HEK293 (cell line): ENCODE measurements at regions not wholly inside any gene's neighbourhood (a gene's known extent, or its start where the extent isn't known, plus 50 kb on each side); places are given as distances from the start of the nearest gene placed in this dataset.

Source experiments
- CTCF ChIA-PET: fragments of 350-600 bp; formaldehyde crosslinking; extraction: SDS; loops from one replicate; lab custom pipeline; 2021; ENCODE audit warnings: antibody characterized with exemption; lab: Yijun Ruan, JAX
- POLR2A ChIA-PET: fragments of 300-600 bp; formaldehyde crosslinking; extraction: SDS; loops from one replicate; lab custom pipeline; 2020; ENCODE audit warnings: antibody characterized with exemption, inconsistent platforms; lab: Yijun Ruan, JAX
- H3K27ac ChIP-seq: fragments of 200-500 bp; sonication (Bioruptor generic); 2 replicates; pipeline ENCODE4 v1.5.1; 2014; ENCODE audit warnings: low read depth, low read length, control low read depth, inconsistent platforms; ENCODE audit errors: extremely low read depth
- H3K36me3 ChIP-seq, 2 experiments: fragments of 200-500 bp in 1 of 2; sonication (Bioruptor generic) in 1 of 2; 1 replicate in 1 of 2; 2 replicates in 1 of 2; pipeline ENCODE4 v1.5.1; 2014 to 2017; ENCODE audit warnings: inconsistent platforms in 2 of 2, low read length in 2 of 2; ENCODE audit not compliant: control insufficient read depth in 2 of 2, insufficient read depth in 1 of 2
- H3K4me1 ChIP-seq: fragments of 200-500 bp; sonication (Bioruptor generic); 2 replicates; pipeline ENCODE4 v1.5.1; 2014; ENCODE audit warnings: mild to moderate bottlenecking, low read length, inconsistent platforms; ENCODE audit not compliant: control insufficient read depth, insufficient read depth
- H3K4me3 ChIP-seq: 2 replicates; pipeline ENCODE4 v1.5.1; 2011; ENCODE audit warnings: low read depth, mild to moderate bottlenecking, control low read depth, low read length, moderate library complexity
- H3K9me3 ChIP-seq: fragments of 200-500 bp; sonication (Bioruptor generic); 2 replicates; pipeline ENCODE4 v1.5.1; 2014; ENCODE audit warnings: low read depth, low read length, inconsistent platforms; ENCODE audit not compliant: control insufficient read depth, insufficient read depth
- FEZF1 ChIP-seq: fragments of 450-650 bp; formaldehyde crosslinking; IDR thresholded peaks from 2 replicates; pipeline ENCODE4 v1.5.1; 2016; ENCODE audit warnings: missing biosample characterization, missing genetic modification characterization
- HIC1 ChIP-seq: fragments of 450-650 bp; formaldehyde crosslinking; IDR thresholded peaks from 2 replicates; pipeline ENCODE4 v1.5.1; 2016; ENCODE audit warnings: missing biosample characterization, missing genetic modification characterization
- HOXA7 ChIP-seq: sonication (generic); formaldehyde crosslinking; IDR thresholded peaks from 2 replicates; pipeline ENCODE4 v1.8.1; 2022; ENCODE audit warnings: missing genetic modification reagents, borderline replicate concordance
- KLF7 ChIP-seq: fragments of 450-650 bp; formaldehyde crosslinking; IDR thresholded peaks from 2 replicates; pipeline ENCODE4 v1.5.1; 2016; ENCODE audit warnings: missing biosample characterization, missing genetic modification characterization, borderline replicate concordance
- KLF8 ChIP-seq: fragments of 450-650 bp; formaldehyde crosslinking; IDR thresholded peaks from 2 replicates; pipeline ENCODE4 v1.5.1; 2016; ENCODE audit warnings: missing biosample characterization, missing genetic modification characterization
- MZF1 ChIP-seq: fragments of 450-650 bp; formaldehyde crosslinking; IDR thresholded peaks from 2 replicates; pipeline ENCODE4 v1.5.1; 2017; ENCODE audit warnings: missing biosample characterization, missing genetic modification characterization, borderline replicate concordance
- PATZ1 ChIP-seq: fragments of 450-650 bp; formaldehyde crosslinking; IDR thresholded peaks from 2 replicates; pipeline ENCODE4 v1.5.1; 2016; ENCODE audit warnings: missing biosample characterization, missing genetic modification characterization
- PRDM6 ChIP-seq: fragments of 450-650 bp; formaldehyde crosslinking; IDR thresholded peaks from 2 replicates; pipeline ENCODE4 v1.5.1; 2017; ENCODE audit warnings: missing biosample characterization, missing genetic modification characterization
- ZBTB1 ChIP-seq: fragments of 450-650 bp; formaldehyde crosslinking; IDR thresholded peaks from 2 replicates; pipeline ENCODE4 v1.5.1; 2016; ENCODE audit warnings: missing biosample characterization, missing genetic modification characterization
- ZBTB44 ChIP-seq: fragments of 450-650 bp; IDR thresholded peaks from 2 replicates; pipeline ENCODE4 v1.5.1; 2018; ENCODE audit warnings: missing biosample characterization, mild to moderate bottlenecking, missing genetic modification characterization
- ZFP37 ChIP-seq: fragments of 450-650 bp; formaldehyde crosslinking; IDR thresholded peaks from 2 replicates; pipeline ENCODE4 v1.5.1; 2016; ENCODE audit warnings: missing biosample characterization, missing genetic modification characterization
- ZNF10 ChIP-seq: fragments of 450-650 bp; formaldehyde crosslinking; IDR thresholded peaks from 2 replicates; pipeline ENCODE4 v1.5.1; 2017; ENCODE audit warnings: missing biosample characterization, missing genetic modification characterization
- ZNF202 ChIP-seq: fragments of 450-650 bp; formaldehyde crosslinking; IDR thresholded peaks from 2 replicates; pipeline ENCODE4 v1.5.1; 2016; ENCODE audit warnings: missing biosample characterization, missing genetic modification characterization, borderline replicate concordance
- ZNF214 ChIP-seq: fragments of 450-650 bp; formaldehyde crosslinking; IDR thresholded peaks from 2 replicates; pipeline ENCODE4 v1.5.1; 2017; ENCODE audit warnings: missing biosample characterization, mild to moderate bottlenecking, missing genetic modification characterization, borderline replicate concordance
- ZNF239 ChIP-seq: fragments of 450-650 bp; formaldehyde crosslinking; IDR thresholded peaks from 2 replicates; pipeline ENCODE4 v1.5.1; 2016; ENCODE audit warnings: missing biosample characterization, missing genetic modification characterization
- ZNF266 ChIP-seq: fragments of 450-650 bp; formaldehyde crosslinking; IDR thresholded peaks from 2 replicates; pipeline ENCODE4 v1.5.1; 2016; ENCODE audit warnings: missing biosample characterization, missing genetic modification characterization, low read depth
- ZNF274 ChIP-seq, 2 experiments: fragments of 200-500 bp in 1 of 2; fragments of 450-650 bp in 1 of 2; sonication (Bioruptor generic) in 1 of 2; formaldehyde crosslinking in 1 of 2; IDR thresholded peaks; 2 replicates each; pipeline versions ENCODE4 v1.5.1 to v1.6.1; 2014 to 2016; ENCODE audit warnings: borderline replicate concordance in 1 of 2, inconsistent platforms in 1 of 2, low read length in 1 of 2, missing biosample characterization in 1 of 2, missing genetic modification characterization in 1 of 2
- ZNF350 ChIP-seq: fragments of 450-650 bp; formaldehyde crosslinking; IDR thresholded peaks from 2 replicates; pipeline ENCODE4 v1.5.0; 2017; ENCODE audit warnings: missing biosample characterization, mild to moderate bottlenecking, missing genetic modification characterization
- ZNF366 ChIP-seq: fragments of 450-650 bp; formaldehyde crosslinking; conservative IDR thresholded peaks from 2 replicates; pipeline ENCODE4 v1.5.1; 2016; ENCODE audit warnings: missing biosample characterization, missing genetic modification characterization
- ZNF426 ChIP-seq: fragments of 450-650 bp; formaldehyde crosslinking; IDR thresholded peaks from 2 replicates; pipeline ENCODE4 v1.5.1; 2017; ENCODE audit warnings: missing biosample characterization, missing genetic modification characterization, mild to moderate bottlenecking, inconsistent platforms, moderate library complexity
- ZNF514 ChIP-seq: fragments of 450-650 bp; formaldehyde crosslinking; IDR thresholded peaks from 2 replicates; pipeline ENCODE4 v1.5.1; 2016; ENCODE audit warnings: missing biosample characterization, missing genetic modification characterization
- ZNF544 ChIP-seq: fragments of 450-650 bp; formaldehyde crosslinking; IDR thresholded peaks from 2 replicates; pipeline ENCODE4 v1.5.0; 2017; ENCODE audit warnings: missing biosample characterization, missing genetic modification characterization
- ZNF580 ChIP-seq: fragments of 450-650 bp; formaldehyde crosslinking; IDR thresholded peaks from 2 replicates; pipeline ENCODE4 v1.5.1; 2016; ENCODE audit warnings: missing biosample characterization, missing genetic modification characterization
- ZNF629 ChIP-seq: fragments of 450-650 bp; formaldehyde crosslinking; IDR thresholded peaks from 2 replicates; pipeline ENCODE4 v1.5.1; 2017; ENCODE audit warnings: missing biosample characterization, missing genetic modification characterization
- ZNF76 ChIP-seq: fragments of 450-650 bp; formaldehyde crosslinking; IDR thresholded peaks from 2 replicates; pipeline ENCODE4; 2016; ENCODE audit warnings: low read depth, missing biosample characterization, missing genetic modification characterization, borderline replicate concordance
- ZXDB ChIP-seq: fragments of 450-650 bp; formaldehyde crosslinking; IDR thresholded peaks from 2 replicates; pipeline ENCODE4 v1.5.1; 2016; ENCODE audit warnings: missing biosample characterization, missing genetic modification characterization
- TF ChIP-seq, protein P1 (sequence below): fragments of 450-650 bp; formaldehyde crosslinking; IDR thresholded peaks from 2 replicates; pipeline ENCODE4 v1.5.1; 2017; ENCODE audit warnings: missing biosample characterization, missing genetic modification characterization

DNA sequence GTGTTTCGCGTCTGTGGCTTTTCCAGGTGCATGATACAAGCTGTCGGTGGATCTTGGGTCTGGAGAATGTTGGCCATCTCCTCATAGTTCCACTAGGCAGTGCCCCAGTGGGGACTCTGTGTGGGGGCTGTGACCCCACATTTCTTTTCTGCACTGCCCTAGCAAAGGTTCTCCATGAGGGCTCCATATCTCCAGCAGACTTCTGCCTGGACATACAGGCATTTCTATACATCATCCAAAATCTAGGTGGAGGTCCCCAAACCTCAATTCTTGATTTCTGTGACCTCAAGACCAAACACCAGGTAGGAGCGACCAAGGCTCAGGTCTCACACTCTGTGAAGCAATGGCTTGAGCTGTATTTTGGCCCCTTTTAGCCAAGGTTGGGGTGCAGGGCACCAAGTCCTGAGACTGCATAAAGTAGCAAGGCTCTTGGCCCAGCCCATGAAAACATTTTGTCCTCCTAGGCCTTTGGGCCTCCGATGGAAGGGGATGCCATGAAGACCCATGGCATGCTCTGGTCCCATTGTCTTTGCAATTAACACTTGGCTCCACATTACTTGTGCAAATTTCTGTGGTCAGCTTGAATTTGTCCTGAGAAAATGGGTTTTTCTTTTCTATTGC lies 615.3 kb downstream of the ZBBX start (continued):
- TF ChIP-seq ZNF514 (no peak), ZNF202 (tag by site-specific recombination) (no peak), ZNF274 (IDR thresholded peaks at IDR 0.05; ENCODE audit: low read length) (no peak), ZNF274 (tag by site-specific recombination; IDR thresholded peaks at IDR 0.05; ENCODE audit: borderline replicate concordance) (no peak), ZNF76 (tag by site-specific recombination) (no peak), ZNF366 (no peak), MZF1 (tag by site-specific recombination) (no peak), PATZ1 (tag by site-specific recombination) (no peak), ZBTB44 (tag by site-specific recombination) (no peak), ZXDB (no peak), ZNF426 (tag by site-specific recombination) (no peak), ZNF580 (no peak), KLF7 (no peak), HIC1 (no peak)
- TF ChIP-seq, all 188 proteins: peak for 3

DNA sequence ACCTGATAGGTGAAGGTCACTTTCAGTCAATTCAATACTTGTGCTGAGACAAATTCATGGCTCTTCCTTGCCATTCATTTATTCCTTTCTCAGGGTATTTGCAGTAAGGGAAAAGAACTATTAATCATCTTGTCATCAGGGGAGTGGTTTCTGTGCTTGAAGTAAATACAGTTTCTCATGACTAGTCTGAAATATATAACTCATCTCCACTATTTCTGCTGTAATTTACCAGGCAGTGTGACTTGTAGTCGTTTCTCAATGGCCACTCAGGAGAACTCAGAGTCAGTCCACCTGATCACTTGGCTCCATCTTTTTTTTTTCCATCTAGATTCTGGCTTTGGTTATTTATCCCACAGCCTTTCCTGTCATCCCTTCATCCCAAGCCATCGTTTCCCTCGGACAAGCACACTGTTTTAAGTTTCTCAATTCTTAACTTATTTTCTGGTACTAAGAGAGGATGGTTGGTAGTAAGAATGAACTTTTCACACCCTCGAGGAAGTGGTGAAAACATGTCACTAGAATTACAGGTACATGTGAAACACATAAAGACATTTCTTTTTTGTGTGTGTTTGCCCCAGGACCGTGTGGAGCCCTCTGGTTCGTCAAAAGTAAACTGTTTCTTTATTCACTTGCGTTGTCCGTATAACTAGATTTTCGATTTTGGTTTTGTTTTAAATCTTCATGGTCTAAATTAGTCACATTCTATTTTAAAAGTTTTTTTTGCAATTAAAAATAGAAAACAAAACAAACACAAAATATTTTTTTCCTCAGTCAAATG lies 620.2 kb downstream of the ZBBX start:
- Histone ChIP-seq H3K9me3 (no peaks in the 10 kb centered on the region), H3K36me3 (no peaks in the 10 kb centered on the region), H3K4me3 (no peak overlapping the region), H3K27ac (no peak overlapping the region), H3K4me1 (no peaks in the 10 kb centered on the region)
- POLR2A ChIA-PET: no interaction called here
- CTCF ChIA-PET: no interaction called here
- no peak for TF ChIP-seq ZNF629 (tag by site-specific recombination)
- no peak for TF ChIP-seq ZNF214 (tag by site-specific recombination)
- no peak for TF ChIP-seq ZNF266 (tag by site-specific recombination)
- TF ChIP-seq ZNF350 (tag by site-specific recombination): no peak
- TF ChIP-seq ZNF239 (tag by site-specific recombination): no peak
- TF ChIP-seq ZNF366: no peak
- TF ChIP-seq ZNF10 (tag by site-specific recombination): no peak
- TF ChIP-seq KLF8 (tag by site-specific recombination): no peak
- TF ChIP-seq ZNF544 (tag by site-specific recombination): no peak
- no peak for TF ChIP-seq HOXA7 (CRISPR knock-in tag)
- no peak for TF ChIP-seq PRDM6 (tag by site-specific recombination)
- no peak for TF ChIP-seq ZBTB1 (tag by site-specific recombination)
- TF ChIP-seq FEZF1 (tag by site-specific recombination): no peak
- no peak for TF ChIP-seq ZFP37 (tag by site-specific recombination)
- TF ChIP-seq, protein P1, sequence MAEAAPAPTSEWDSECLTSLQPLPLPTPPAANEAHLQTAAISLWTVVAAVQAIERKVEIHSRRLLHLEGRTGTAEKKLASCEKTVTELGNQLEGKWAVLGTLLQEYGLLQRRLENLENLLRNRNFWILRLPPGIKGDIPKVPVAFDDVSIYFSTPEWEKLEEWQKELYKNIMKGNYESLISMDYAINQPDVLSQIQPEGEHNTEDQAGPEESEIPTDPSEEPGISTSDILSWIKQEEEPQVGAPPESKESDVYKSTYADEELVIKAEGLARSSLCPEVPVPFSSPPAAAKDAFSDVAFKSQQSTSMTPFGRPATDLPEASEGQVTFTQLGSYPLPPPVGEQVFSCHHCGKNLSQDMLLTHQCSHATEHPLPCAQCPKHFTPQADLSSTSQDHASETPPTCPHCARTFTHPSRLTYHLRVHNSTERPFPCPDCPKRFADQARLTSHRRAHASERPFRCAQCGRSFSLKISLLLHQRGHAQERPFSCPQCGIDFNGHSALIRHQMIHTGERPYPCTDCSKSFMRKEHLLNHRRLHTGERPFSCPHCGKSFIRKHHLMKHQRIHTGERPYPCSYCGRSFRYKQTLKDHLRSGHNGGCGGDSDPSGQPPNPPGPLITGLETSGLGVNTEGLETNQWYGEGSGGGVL (tag by site-specific recombination): no peak
